GM10248 (cell line): ENCODE measurements at regions not wholly inside any gene's neighbourhood (a gene's known extent, or its start where the extent isn't known, plus 50 kb on each side); places are given as distances from the start of the nearest gene placed in this dataset.

ENCODE experiments used
- CTCF ChIA-PET: fragments of 300-600 bp; sonication (Branson Sonifier 250); formaldehyde crosslinking; extraction: SDS; loops from one replicate; lab custom pipeline; 2021; ENCODE audit warnings: antibody characterized with exemption; lab: Yijun Ruan, JAX
- POLR2A ChIA-PET: fragments of 350-650 bp; sonication (Branson Sonifier 250); formaldehyde crosslinking; extraction: SDS; loops from one replicate; lab custom pipeline; 2020; ENCODE audit warnings: antibody characterized with exemption; lab: Yijun Ruan, JAX
- DNase-seq: peaks from one replicate; pipeline ENCODE4 v3.0.0; 2012; ENCODE audit errors: extremely low spot score
- CTCF ChIP-seq: IDR thresholded peaks from 2 replicates; pipeline ENCODE4 v1.5.1; 2012; ENCODE audit warnings: mild to moderate bottlenecking, low read depth; ENCODE audit errors: extremely low read depth, missing control alignments, control extremely low read depth

- DNase-seq = no peak
- POLR2A ChIA-PET = no interaction called here
- CTCF ChIA-PET = no interaction called here
- no peak for TF ChIP-seq CTCF
Measured at GRCh38 chr6:48278261-48278660, 167.3 kb upstream of the PTCHD4 start.

- DNase-seq = no peak
- POLR2A ChIA-PET = no interaction called here
- CTCF ChIA-PET = no interaction called here
- TF ChIP-seq CTCF = no peak
Measured at GRCh38 chr6:48272518-48272917, 161.5 kb upstream of the PTCHD4 start.

- POLR2A ChIA-PET = no interaction called here
- CTCF ChIA-PET = no interaction called here
- TF ChIP-seq CTCF = no peak
- no peak for DNase-seq
Measured at GRCh38 chr6:48255094-48255493, 144.1 kb upstream of the PTCHD4 start.

GRCh38 chr6:48249071-48249470 is 138.1 kb upstream of the PTCHD4 start:
- POLR2A ChIA-PET = no interaction called here
- DNase-seq = no peak
- CTCF ChIA-PET = no interaction called here
- TF ChIP-seq CTCF = no peak

- POLR2A ChIA-PET = no interaction called here
Measured at GRCh38 chr6:48243071-48243470, 132.1 kb upstream of the PTCHD4 start.

GRCh38 chr6:48240287-48240686 is 129.3 kb upstream of the PTCHD4 start:
- no peak for TF ChIP-seq CTCF
- DNase-seq = no peak
- POLR2A ChIA-PET = no interaction called here
- CTCF ChIA-PET = no interaction called here

More at GRCh38 chr6:48243071-48243470, 132.1 kb upstream of the PTCHD4 start:
- CTCF ChIA-PET = interaction anchor here (1.1 kb wide), 1 partner anchor 1017 kb away, joined by 3 read pairs; no protein-coding TSS in a partner anchor
- DNase-seq = no peak
- no peak for TF ChIP-seq CTCF

- CTCF ChIA-PET = no interaction called here
- POLR2A ChIA-PET = no interaction called here
- DNase-seq = no peak
- TF ChIP-seq CTCF = no peak
Measured at GRCh38 chr6:48236375-48236774, 125.4 kb upstream of the PTCHD4 start.
